ENCODE measurements at regions not wholly inside any gene's neighbourhood (a gene's known extent, or its start where the extent isn't known, plus 50 kb on each side); places are given as distances from the start of the nearest gene placed in this dataset.

DNA sequence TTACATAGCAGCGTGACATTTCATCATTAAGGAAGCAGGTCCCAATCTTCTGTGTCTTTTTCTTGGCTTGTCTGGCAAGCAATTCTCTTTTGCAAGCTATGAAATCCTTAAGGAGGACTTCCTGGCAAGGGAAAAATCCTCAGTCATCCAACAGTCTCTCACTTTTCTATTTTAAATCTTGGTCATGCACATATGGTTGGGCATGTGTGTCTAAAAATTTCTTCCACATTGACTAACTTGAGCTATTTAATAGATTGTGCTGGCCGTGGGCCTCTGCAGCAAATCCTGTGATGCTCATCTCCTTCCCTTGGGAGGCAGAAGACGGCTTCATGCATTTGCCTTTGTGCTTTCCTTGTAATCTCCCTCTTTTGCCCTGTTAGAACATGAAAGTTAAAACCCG, 634.3 kb upstream of the FANCL start:
- TF ChIP-seq TARDBP (IDR thresholded peaks at IDR 0.05) (no peak), FOXA1 (IDR thresholded peaks at IDR 0.05) (no peak), CTBP1 (IDR thresholded peaks at IDR 0.05; ENCODE audit: borderline replicate concordance) (no peak), SP1 (IDR thresholded peaks at IDR 0.05) (no peak), ZNF384 (IDR thresholded peaks at IDR 0.05) (no peak), BHLHE40 (IDR thresholded peaks at IDR 0.05; ENCODE audit: borderline replicate concordance) (no peak), FOXK2 (IDR thresholded peaks at IDR 0.05) (no peak), PKNOX1 (IDR thresholded peaks at IDR 0.05) (no peak), SUZ12 (IDR thresholded peaks at IDR 0.05) (no peak), HDGF (IDR thresholded peaks at IDR 0.05; ENCODE audit: borderline replicate concordance) (no peak), ELF4 (IDR thresholded peaks at IDR 0.05) (no peak), NFRKB (IDR thresholded peaks at IDR 0.05) (no peak), L3MBTL2 (conservative IDR thresholded peaks at IDR 0.05) (no peak), FOXM1 (IDR thresholded peaks at IDR 0.05; ENCODE audit: borderline replicate concordance) (no peak)

Data from HEK293T (cell line).